ENCODE measurements at regions not wholly inside any gene's neighbourhood (a gene's known extent, or its start where the extent isn't known, plus 50 kb on each side); places are given as distances from the start of the nearest gene placed in this dataset.
"Not testable (repeated sequence)": the region's sequence is repeated elsewhere in the genome, so short reads cannot be mapped to it uniquely, and the experiment has no call there.

DNA sequence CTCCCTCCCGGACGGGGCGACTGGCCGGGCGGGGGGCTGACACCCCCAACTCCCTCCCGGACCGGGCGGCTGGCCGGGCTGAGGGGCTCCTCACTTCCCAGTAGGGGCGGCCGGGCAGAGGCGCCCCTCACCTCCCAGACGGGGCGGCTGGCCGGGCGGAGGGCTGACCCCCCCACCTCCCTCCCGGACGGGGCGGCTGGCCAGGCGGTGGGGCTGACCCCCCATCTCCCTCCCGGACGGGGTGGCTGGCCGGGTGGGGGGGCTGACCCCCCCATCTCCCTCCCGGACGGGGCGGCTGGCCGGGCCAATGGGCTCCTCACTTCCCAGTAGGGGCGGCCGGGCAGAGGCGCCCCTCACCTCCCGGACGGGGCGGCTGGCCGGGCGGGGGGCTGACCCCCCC lies 502.0 kb upstream of the ALG10B start:
- not testable (repeated sequence) for DNase-seq; H3K4ac ChIP-seq (ENCODE audit: low read depth in 1 of 2, low read length in 2 of 2); H3K4me1 ChIP-seq (ENCODE audit: control insufficient read depth, insufficient read depth, low read depth, low read length); H3K27me3 ChIP-seq (ENCODE audit: control insufficient read depth in 1 of 2, insufficient read depth in 1 of 2, low read length in 2 of 2); H4K91ac ChIP-seq (ENCODE audit: low read length); H2BK15ac ChIP-seq (ENCODE audit: low read depth, poor library complexity, severe bottlenecking); H2BK12ac ChIP-seq (ENCODE audit: low read length in 2 of 2); H3K23ac ChIP-seq (ENCODE audit: low read length in 2 of 2); H3K9ac ChIP-seq (ENCODE audit: low read length); H2AK5ac ChIP-seq (ENCODE audit: low read length, severe bottlenecking); H4K8ac ChIP-seq (ENCODE audit: low read length); H3K4me2 ChIP-seq (ENCODE audit: low read length, poor library complexity, severe bottlenecking); H3K79me1 ChIP-seq (replicated peaks; ENCODE audit: low read length, poor library complexity, severe bottlenecking); H3K4me3 ChIP-seq (ENCODE audit: insufficient read depth in 1 of 2, low read depth in 1 of 2, low read length in 2 of 2); H3K18ac ChIP-seq (ENCODE audit: low read depth in 1 of 2, low read length in 2 of 2); H2AFZ ChIP-seq (ENCODE audit: low read depth, low read length); H3K27ac ChIP-seq (ENCODE audit: low read length, poor library complexity, severe bottlenecking); H2BK5ac ChIP-seq (ENCODE audit: low read depth, low read length, poor library complexity, severe bottlenecking); H3K14ac ChIP-seq (ENCODE audit: low read length in 2 of 2); H2BK120ac ChIP-seq (ENCODE audit: low read depth, low read length); H3K36me3 ChIP-seq (ENCODE audit: control insufficient read depth in 1 of 2, insufficient read depth in 2 of 2, low read depth in 1 of 2, low read length in 2 of 2)
- WGBS = 100% methylated on average over 1 of the region's 35 CpGs
- peaks cover 52% of the 10 kb centered on the region for H3K9me3 ChIP-seq (ENCODE audit: control insufficient read depth, low read length)
